Astrocyte of the cerebellum (primary cell): ENCODE measurements at regions not wholly inside any gene's neighbourhood (a gene's known extent, or its start where the extent isn't known, plus 50 kb on each side); places are given as distances from the start of the nearest gene placed in this dataset.
A peak's percentile ranks its signal among the peaks of the same experiment; 100 is the strongest.

Experiments used
- DNase-seq: peaks from one replicate; pipeline ENCODE4 v3.0.0-alpha.2; 2011; ENCODE audit warnings: low read depth
- H3K4me3 ChIP-seq: 2 replicates; pipeline ENCODE4 v1.5.1; 2011; ENCODE audit warnings: mild to moderate bottlenecking, low read depth, low read length, moderate library complexity
- CTCF ChIP-seq: IDR thresholded peaks from 2 replicates; pipeline ENCODE4 v1.5.1; 2012; ENCODE audit warnings: low read length, low read depth, moderate library complexity, mild to moderate bottlenecking; ENCODE audit errors: missing control alignments
- in situ Hi-C: cut with HindIII; loops from 2 replicates; pipeline ENCODE4 v1.10.0; 2017; ENCODE audit warnings: low sequenced_read_pairs

- in situ Hi-C loops, result no loop called here
- no peak for TF ChIP-seq CTCF
- no peak overlapping the region for H3K4me3 ChIP-seq
- DNase-seq, result no peak
Measured at GRCh38 chr11:119797736-119798135, 68.7 kb upstream of the NECTIN1 start.

- TF ChIP-seq CTCF, result no peak
- no peak overlapping the region for H3K4me3 ChIP-seq
- no peak for DNase-seq
- in situ Hi-C loops, result no loop called here
Measured at GRCh38 chr11:119797123-119797611, 68.2 kb upstream of the NECTIN1 start.

- H3K4me3 ChIP-seq, result no peak overlapping the region
- DNase-seq, result no peak
- in situ Hi-C loops, result no loop called here
- no peak for TF ChIP-seq CTCF
Measured at GRCh38 chr11:119796363-119797060, 67.5 kb upstream of the NECTIN1 start.

- no peak for TF ChIP-seq CTCF
- no peak for DNase-seq
Measured at GRCh38 chr11:119795690-119796089, 66.7 kb upstream of the NECTIN1 start.

GRCh38 chr11:119795231-119795630 lies 66.2 kb upstream of the NECTIN1 start:
- DNase-seq, result peak; percentile 48
- in situ Hi-C loops, result no loop called here
- no peak overlapping the region for H3K4me3 ChIP-seq
- TF ChIP-seq CTCF, result no peak

More at GRCh38 chr11:119795690-119796089, 66.7 kb upstream of the NECTIN1 start:
- in situ Hi-C loops, result no loop called here
- no peak overlapping the region for H3K4me3 ChIP-seq

GRCh38 chr11:119794756-119795155 lies 65.8 kb upstream of the NECTIN1 start:
- no peak for DNase-seq

More at GRCh38 chr11:119794756-119795155, 65.8 kb upstream of the NECTIN1 start:
- no peak for TF ChIP-seq CTCF
- in situ Hi-C loops, result no loop called here
- H3K4me3 ChIP-seq, result no peak overlapping the region
